Large intestine (tissue), 3 donors: ENCODE measurements at regions not wholly inside any gene's neighbourhood (a gene's known extent, or its start where the extent isn't known, plus 50 kb on each side); places are given as distances from the start of the nearest gene placed in this dataset.
"Not testable (repeated sequence)": the region's sequence is repeated elsewhere in the genome, so short reads cannot be mapped to it uniquely, and the experiment has no call there.

ENCODE experiments used
- DNase-seq, 2 donors: peaks; one replicate each; pipeline versions ENCODE4 v3.0.0 to v3.0.0-alpha.2; 2013
- H3K27ac ChIP-seq: one replicate; pipeline ENCODE4 v1.5.1; 2013; ENCODE audit warnings: low read length
- H3K27me3 ChIP-seq: 2 replicates; pipeline ENCODE4 v1.6.1; 2013; ENCODE audit warnings: low read length; ENCODE audit not compliant: control insufficient read depth, insufficient read depth
- H3K36me3 ChIP-seq: 2 replicates; pipeline ENCODE4 v1.6.1; 2013; ENCODE audit warnings: low read length; ENCODE audit not compliant: control insufficient read depth, insufficient read depth
- H3K4me1 ChIP-seq: one replicate; pipeline ENCODE4 v1.6.1; 2013; ENCODE audit warnings: low read length; ENCODE audit not compliant: control insufficient read depth, insufficient read depth
- H3K4me3 ChIP-seq: one replicate; pipeline ENCODE4 v1.5.1; 2013; ENCODE audit warnings: low read length
- H3K9me3 ChIP-seq: one replicate; pipeline ENCODE4 v1.6.1; 2013; ENCODE audit warnings: mild to moderate bottlenecking, low read depth, low read length, moderate library complexity; ENCODE audit not compliant: control insufficient read depth
- WGBS: methylation state at CpG from one replicate; pipeline ENCODE4 v1.1.5; 2013; ENCODE audit warnings: low lambda C conversion rate; ENCODE audit not compliant: insufficient coverage; 5-methylcytosine and 5-hydroxymethylcytosine counted together

DNA sequence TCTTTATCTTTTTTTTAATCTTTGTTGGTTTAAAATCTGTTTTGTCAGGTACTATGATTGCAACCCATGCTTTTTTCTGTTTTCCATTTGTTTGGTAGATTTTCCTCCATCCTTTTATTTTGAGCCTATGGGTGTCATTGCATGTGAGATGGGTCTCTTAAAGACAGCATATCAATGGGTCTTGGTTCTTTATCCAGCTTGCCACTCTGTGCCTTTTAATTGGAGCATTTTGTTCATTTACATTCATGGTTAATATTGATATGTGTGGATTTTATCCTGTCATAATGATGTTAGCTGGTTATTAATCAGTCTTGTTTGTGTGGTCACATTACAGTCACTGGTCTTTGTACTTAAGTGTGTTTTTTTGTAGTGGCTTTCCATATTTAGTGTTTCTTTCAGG, 159.9 kb downstream of the CENPF start:
- no peaks in the 10 kb centered on the region for H3K9me3 ChIP-seq
- H3K27me3 ChIP-seq, result no peaks in the 10 kb centered on the region
- H3K36me3 ChIP-seq, result no peaks in the 10 kb centered on the region
- H3K4me3 ChIP-seq, result no peak overlapping the region
- no peak overlapping the region for H3K27ac ChIP-seq
- no peak for DNase-seq
- H3K4me1 ChIP-seq, result no peaks in the 10 kb centered on the region

DNA sequence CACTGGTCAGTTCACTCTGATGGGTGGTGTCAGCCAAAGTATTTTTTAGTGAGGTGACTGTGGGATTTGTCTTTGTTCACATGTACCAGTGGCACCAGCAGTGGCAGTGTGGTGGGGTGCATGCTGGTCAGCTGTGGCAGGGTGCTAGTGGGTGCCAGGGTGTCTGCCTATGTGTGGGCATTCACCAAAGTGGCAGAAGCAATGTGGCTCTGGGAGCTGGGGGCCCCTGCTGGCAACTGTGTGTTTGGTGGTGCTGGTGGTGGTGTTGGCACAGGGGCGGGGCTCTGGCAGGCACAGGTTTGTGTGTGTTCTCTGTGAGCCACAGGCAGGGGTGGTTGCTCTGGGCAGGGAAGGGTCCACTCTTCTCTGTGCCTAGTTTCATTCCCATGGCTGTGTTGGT, 161.5 kb downstream of the CENPF start:
- WGBS, result no CpG with 5 or more reads among the region's 1 CpG
- Histone ChIP-seq H3K9me3 (no peaks in the 10 kb centered on the region), H3K27ac (no peak overlapping the region), H3K36me3 (no peaks in the 10 kb centered on the region), H3K4me1 (no peaks in the 10 kb centered on the region), H3K27me3 (no peaks in the 10 kb centered on the region), H3K4me3 (no peak overlapping the region)
- DNase-seq, result no peak

DNA sequence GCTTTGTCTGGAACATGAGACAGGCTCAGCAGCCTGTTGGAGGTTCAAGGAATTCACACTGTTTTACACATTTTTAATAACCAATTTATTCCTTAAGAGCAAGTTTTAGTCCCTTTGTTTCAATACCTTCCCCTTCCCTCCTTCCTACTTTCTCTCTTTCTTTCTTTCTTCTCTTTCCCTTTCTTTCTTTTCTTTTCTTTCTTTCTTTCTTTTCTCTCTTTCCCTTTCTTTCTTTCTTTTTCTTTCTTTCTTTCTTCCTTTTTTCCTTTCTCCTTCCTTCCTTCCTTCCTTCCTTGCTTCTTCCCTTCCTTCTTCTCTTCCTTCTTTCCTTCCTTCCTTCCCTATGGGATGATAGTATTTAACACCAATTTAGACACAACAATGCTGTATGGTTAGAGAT, 164.2 kb downstream of the CENPF start:
- Histone ChIP-seq H3K36me3 (no peaks in the 10 kb centered on the region), H3K9me3 (no peaks in the 10 kb centered on the region), H3K27ac (no peak overlapping the region), H3K27me3 (no peaks in the 10 kb centered on the region), H3K4me1 (no peaks in the 10 kb centered on the region), H3K4me3 (no peak overlapping the region)
- no peak for DNase-seq

DNA sequence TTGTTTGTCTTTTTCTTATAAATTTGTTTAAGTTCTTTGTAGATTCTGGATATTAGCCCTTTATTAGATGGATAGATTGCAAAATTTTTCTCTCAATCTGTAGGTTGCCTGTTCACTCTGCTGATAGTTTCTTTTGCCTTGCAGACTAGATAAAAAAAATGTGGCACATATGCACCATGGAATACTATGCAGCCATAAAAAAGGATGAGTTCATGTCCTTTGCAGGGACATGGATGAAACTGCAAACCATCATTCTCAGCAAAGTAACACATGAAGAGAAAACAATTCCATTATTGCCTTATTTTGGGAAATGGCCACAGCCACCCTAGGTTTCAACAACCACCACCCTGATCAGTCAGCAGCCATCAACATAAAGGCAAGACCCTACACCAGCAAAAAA, 166.7 kb downstream of the CENPF start:
- not testable (repeated sequence) for H3K27ac ChIP-seq, DNase-seq, H3K4me3 ChIP-seq, H3K27me3 ChIP-seq, H3K36me3 ChIP-seq, H3K4me1 ChIP-seq, H3K9me3 ChIP-seq

DNA sequence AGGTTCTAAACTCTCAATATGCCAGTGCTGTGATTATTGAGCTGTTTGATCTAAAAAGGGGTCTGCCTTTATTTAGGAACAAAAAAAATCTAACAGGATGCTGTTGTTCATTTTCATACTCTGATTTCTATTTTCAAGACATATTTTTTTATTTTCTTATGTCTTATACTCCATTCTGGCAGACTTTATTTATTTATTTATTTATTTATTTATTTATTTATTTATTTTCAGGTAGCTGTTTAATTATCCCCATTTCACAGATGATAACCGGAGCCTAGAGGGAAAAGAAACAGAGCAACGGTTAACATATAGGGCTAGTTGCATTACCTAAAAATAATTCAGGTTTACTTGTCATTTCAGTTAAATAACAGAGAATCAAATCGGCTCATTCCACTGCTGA, 174.4 kb downstream of the CENPF start:
- no peak for DNase-seq
- 90% methylated on average over 2 of the region's 3 CpGs for WGBS
- H3K27ac ChIP-seq, result no peak overlapping the region
- no peaks in the 10 kb centered on the region for H3K27me3 ChIP-seq
- H3K4me3 ChIP-seq, result no peak overlapping the region
- no peaks in the 10 kb centered on the region for H3K4me1 ChIP-seq
- no peaks in the 10 kb centered on the region for H3K36me3 ChIP-seq
- no peaks in the 10 kb centered on the region for H3K9me3 ChIP-seq

DNA sequence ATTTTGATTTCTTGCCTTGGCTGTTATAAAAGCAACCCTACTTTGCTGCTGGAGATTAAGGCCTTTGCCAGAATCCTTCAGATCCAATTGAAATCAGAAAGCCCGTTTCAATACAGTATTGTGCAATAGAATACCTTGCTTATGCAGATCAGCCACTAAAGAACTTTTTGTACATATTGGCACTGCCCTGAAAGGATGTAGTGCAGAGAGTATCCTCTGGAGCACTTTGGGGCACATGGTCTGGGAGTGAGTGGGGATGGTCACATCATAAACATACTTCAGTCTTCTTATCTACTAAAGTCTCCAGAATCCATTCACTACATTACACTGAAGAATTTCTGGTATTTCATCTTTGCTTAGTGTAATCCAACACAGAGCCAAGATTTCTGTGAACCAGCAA, 189.0 kb downstream of the CENPF start:
- WGBS, result no CpG with 5 or more reads among the region's 1 CpG
- Histone ChIP-seq H3K9me3 (no peaks in the 10 kb centered on the region), H3K36me3 (no peaks in the 10 kb centered on the region), H3K4me1 (no peaks in the 10 kb centered on the region), H3K27me3 (no peaks in the 10 kb centered on the region), H3K27ac (no peak overlapping the region), H3K4me3 (no peak overlapping the region)
- no peak for DNase-seq

DNA sequence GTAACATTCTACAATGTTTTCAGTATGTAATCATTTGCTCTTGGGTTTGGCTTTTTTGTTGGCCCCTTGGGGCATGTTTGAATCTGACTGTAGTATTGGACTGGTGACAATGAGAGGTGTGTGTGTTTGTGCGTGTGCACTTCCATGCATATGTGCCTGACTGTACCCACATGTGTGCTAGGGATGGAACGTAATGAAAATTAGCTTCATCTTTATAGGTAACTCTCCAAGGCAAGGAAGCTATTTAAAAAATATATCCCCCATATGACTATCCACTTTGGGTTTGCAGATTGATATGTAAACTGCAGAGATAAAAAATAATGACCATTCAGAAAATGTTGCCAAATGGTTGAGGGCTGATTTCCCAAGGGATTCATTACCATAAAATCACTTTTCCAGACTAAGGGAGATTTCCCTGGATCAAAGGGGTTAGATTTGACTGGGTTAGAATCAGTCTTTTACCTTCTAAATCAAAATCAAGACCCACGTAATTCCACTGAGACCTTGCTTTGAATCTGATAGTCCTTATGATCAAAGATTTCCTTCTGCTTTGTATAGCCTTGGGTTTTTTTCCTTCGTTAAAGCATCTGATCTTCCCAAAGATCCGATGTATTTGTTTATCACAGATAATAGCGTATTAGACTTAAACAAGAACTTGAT, 189.7 kb downstream of the CENPF start:
- no peak overlapping the region for H3K27ac ChIP-seq
- no peaks in the 10 kb centered on the region for H3K27me3 ChIP-seq
- no peak overlapping the region for H3K4me3 ChIP-seq
- no peaks in the 10 kb centered on the region for H3K36me3 ChIP-seq
- H3K9me3 ChIP-seq, result no peaks in the 10 kb centered on the region
- no peak for DNase-seq
- no peaks in the 10 kb centered on the region for H3K4me1 ChIP-seq
- 96% methylated on average over 4 of the region's 6 CpGs for WGBS

DNA sequence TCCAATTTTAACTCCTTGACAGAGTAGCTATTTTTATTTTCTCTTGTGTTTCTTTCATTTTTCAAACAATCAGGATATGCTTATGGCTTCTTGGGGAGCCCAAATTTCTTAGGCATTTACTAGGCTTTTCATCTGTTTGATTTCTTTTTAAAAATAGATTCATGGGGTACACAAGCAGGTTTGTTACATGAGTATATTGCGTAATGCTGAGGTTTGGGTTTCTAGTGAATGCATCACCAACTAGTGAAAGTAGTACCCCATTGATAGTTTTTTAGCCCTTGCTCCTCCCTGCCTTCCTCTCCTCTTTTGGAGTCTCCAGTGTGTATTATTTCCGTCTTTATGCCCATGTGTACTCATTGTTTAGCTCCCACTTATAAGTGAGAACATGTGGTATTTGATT, 190.7 kb downstream of the CENPF start:
- Histone ChIP-seq H3K4me3 (no peak overlapping the region), H3K9me3 (peaks cover 3% of the 10 kb centered on the region), H3K4me1 (no peaks in the 10 kb centered on the region), H3K27ac (no peak overlapping the region), H3K27me3 (no peaks in the 10 kb centered on the region), H3K36me3 (no peaks in the 10 kb centered on the region)
- no peak for DNase-seq
- WGBS, result no CpG with 5 or more reads among the region's 2 CpGs

DNA sequence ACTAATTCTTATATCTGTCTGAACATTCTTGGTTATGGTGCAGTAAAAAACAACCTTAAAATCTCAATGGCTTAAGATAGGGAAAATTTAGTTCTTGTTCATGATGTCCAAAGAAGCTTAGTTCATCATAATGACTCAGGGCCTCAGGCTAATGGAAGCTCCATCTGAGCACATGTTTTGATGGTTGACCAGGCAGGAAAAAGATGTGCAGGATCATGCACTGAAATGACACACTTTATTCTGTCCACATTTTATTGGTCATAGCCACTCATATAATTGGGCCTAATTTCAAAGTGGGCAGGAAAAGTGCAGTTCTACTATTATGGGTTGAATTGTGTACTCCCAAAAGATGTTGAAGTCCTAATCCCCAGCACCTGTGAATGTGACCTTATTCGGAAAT, 198.2 kb downstream of the CENPF start:
- no peaks in the 10 kb centered on the region for H3K27me3 ChIP-seq
- no peaks in the 10 kb centered on the region for H3K4me1 ChIP-seq
- no peak overlapping the region for H3K4me3 ChIP-seq
- DNase-seq, result no peak
- no peaks in the 10 kb centered on the region for H3K36me3 ChIP-seq
- peaks cover 3% of the 10 kb centered on the region for H3K9me3 ChIP-seq
- no CpG with 5 or more reads among the region's 1 CpG for WGBS
- no peak overlapping the region for H3K27ac ChIP-seq

DNA sequence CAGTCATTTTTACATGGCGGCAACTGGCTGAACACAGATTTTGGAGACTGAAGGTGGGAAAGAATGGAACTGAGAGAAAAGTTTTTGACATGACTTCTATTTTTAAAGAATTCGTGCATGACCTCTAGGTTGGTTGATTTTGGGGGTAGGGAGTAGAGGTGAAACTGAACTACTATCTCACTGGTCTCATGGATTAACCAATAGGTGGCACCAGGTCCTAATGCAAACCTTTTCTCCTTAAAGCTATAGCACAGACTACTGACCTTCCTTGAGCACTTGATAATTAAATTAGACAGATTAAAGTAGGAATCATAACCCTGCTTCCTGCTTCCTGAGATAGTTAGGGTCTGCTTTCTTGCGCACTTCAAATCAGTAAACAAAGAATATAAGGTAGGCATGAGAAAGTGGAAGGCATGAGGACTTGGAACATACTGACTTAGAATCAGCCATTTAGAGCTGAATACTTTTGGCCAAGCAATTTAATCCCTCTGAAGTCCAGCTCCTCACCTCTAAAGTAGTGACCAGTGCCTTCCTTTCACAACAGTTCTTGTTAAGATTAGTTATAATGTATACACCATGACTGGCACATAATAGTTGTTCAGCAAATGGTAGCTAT, 206.0 kb downstream of the CENPF start:
- 50% methylated on average over 1 of the region's 3 CpGs for WGBS
- no peak for DNase-seq
- Histone ChIP-seq H3K4me3 (no peak overlapping the region), H3K36me3 (no peaks in the 10 kb centered on the region), H3K27me3 (no peaks in the 10 kb centered on the region), H3K4me1 (no peaks in the 10 kb centered on the region), H3K9me3 (peaks cover 2% of the 10 kb centered on the region), H3K27ac (no peak overlapping the region)

DNA sequence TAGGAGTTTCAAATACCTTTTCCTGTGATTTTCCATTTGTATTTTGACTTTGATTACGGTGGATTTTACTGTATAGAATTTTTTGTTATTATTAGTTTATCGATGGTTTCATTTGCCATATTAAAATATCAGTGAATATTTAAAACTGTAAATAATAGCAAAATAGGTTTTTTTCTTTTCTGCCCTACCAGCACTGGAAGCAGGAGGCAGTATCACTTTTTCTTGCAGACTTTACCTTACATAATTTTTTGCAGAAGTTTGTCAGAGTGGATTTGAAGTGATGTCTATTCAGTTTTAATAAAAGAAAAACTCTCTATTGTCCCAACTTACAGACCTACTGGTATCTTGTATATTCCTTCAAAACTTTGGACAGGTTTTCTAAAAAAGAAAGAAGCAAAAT, 213.6 kb downstream of the CENPF start:
- H3K4me3 ChIP-seq, result no peak overlapping the region
- no peaks in the 10 kb centered on the region for H3K36me3 ChIP-seq
- H3K9me3 ChIP-seq, result no peaks in the 10 kb centered on the region
- no peaks in the 10 kb centered on the region for H3K4me1 ChIP-seq
- 100% methylated on average over 1 of the region's 2 CpGs for WGBS
- H3K27me3 ChIP-seq, result no peaks in the 10 kb centered on the region
- DNase-seq, result no peak
- H3K27ac ChIP-seq, result no peak overlapping the region
